ENCODE measurements at regions not wholly inside any gene's neighbourhood (a gene's known extent, or its start where the extent isn't known, plus 50 kb on each side); places are given as distances from the start of the nearest gene placed in this dataset.

GRCh38 chr2:8581234-8581561 lies 100.7 kb upstream of the ID2 start:
- TF ChIP-seq CTCF (IDR thresholded peaks at IDR 0.05) (no peak), POLR2A (IDR thresholded peaks at IDR 0.05) (no peak)

All from heart left ventricle (tissue), 13 donors.